ENCODE measurements at regions not wholly inside any gene's neighbourhood (a gene's known extent, or its start where the extent isn't known, plus 50 kb on each side); places are given as distances from the start of the nearest gene placed in this dataset.
A peak's percentile ranks its signal among the peaks of the same experiment; 100 is the strongest.

- Mint-ChIP-seq H3K4me3 (ENCODE audit: low read depth) (no peak overlapping the region), H3K27ac (no peak overlapping the region), H3K27me3 (no peaks in the 10 kb centered on the region), H3K36me3 (ENCODE audit: insufficient read depth) (no peaks in the 10 kb centered on the region), H3K4me1 (ENCODE audit: low read depth) (no peaks in the 10 kb centered on the region), H3K9me3 (ENCODE audit: low read depth) (no peaks in the 10 kb centered on the region)
- no peak for TF ChIP-seq CTCF (IDR thresholded peaks at IDR 0.05; ENCODE audit: unreplicated experiment)
- DNase-seq (ENCODE audit: low spot score, unreplicated experiment): no peak
Measured at GRCh38 chr18:71707400-71707799, 836.7 kb downstream of the CBLN2 start.

- H3K4me1 Mint-ChIP-seq (ENCODE audit: low read depth): no peaks in the 10 kb centered on the region
- H3K36me3 Mint-ChIP-seq (ENCODE audit: insufficient read depth): no peaks in the 10 kb centered on the region
- H3K9me3 Mint-ChIP-seq (ENCODE audit: low read depth): peaks cover 4% of the 10 kb centered on the region
- H3K27ac Mint-ChIP-seq: no peak overlapping the region
- TF ChIP-seq CTCF (IDR thresholded peaks at IDR 0.05; ENCODE audit: unreplicated experiment): no peak
- no peak for DNase-seq (ENCODE audit: low spot score, unreplicated experiment)
- H3K4me3 Mint-ChIP-seq (ENCODE audit: low read depth): no peak overlapping the region
- no peaks in the 10 kb centered on the region for H3K27me3 Mint-ChIP-seq
Measured at GRCh38 chr18:71689416-71690160, 854.6 kb downstream of the CBLN2 start.

GRCh38 chr18:71682591-71682990 lies 861.6 kb downstream of the CBLN2 start:
- DNase-seq (ENCODE audit: low spot score, unreplicated experiment): no peak
- no peak overlapping the region for H3K4me3 Mint-ChIP-seq (ENCODE audit: low read depth)
- TF ChIP-seq CTCF (IDR thresholded peaks at IDR 0.05; ENCODE audit: unreplicated experiment): no peak
- H3K4me1 Mint-ChIP-seq (ENCODE audit: low read depth): peaks cover 8% of the 10 kb centered on the region
- H3K9me3 Mint-ChIP-seq (ENCODE audit: low read depth): peaks cover 26% of the 10 kb centered on the region
- H3K36me3 Mint-ChIP-seq (ENCODE audit: insufficient read depth): no peaks in the 10 kb centered on the region
- peak overlapping the region; percentile 54 for H3K27ac Mint-ChIP-seq
- H3K27me3 Mint-ChIP-seq: no peaks in the 10 kb centered on the region

- H3K27me3 Mint-ChIP-seq: no peaks in the 10 kb centered on the region
- H3K9me3 Mint-ChIP-seq (ENCODE audit: low read depth): peaks cover 21% of the 10 kb centered on the region
- H3K4me1 Mint-ChIP-seq (ENCODE audit: low read depth): peaks cover 8% of the 10 kb centered on the region
- H3K4me3 Mint-ChIP-seq (ENCODE audit: low read depth): no peak overlapping the region
- no peak for DNase-seq (ENCODE audit: low spot score, unreplicated experiment)
- no peaks in the 10 kb centered on the region for H3K36me3 Mint-ChIP-seq (ENCODE audit: insufficient read depth)
- no peak overlapping the region for H3K27ac Mint-ChIP-seq
- no peak for TF ChIP-seq CTCF (IDR thresholded peaks at IDR 0.05; ENCODE audit: unreplicated experiment)
Measured at GRCh38 chr18:71678144-71678543, 866.0 kb downstream of the CBLN2 start.

- Mint-ChIP-seq H3K27ac (no peak overlapping the region), H3K36me3 (ENCODE audit: insufficient read depth) (no peaks in the 10 kb centered on the region), H3K9me3 (ENCODE audit: low read depth) (peaks cover 9% of the 10 kb centered on the region), H3K4me3 (ENCODE audit: low read depth) (no peak overlapping the region), H3K27me3 (no peaks in the 10 kb centered on the region), H3K4me1 (ENCODE audit: low read depth) (no peaks in the 10 kb centered on the region)
- no peak for TF ChIP-seq CTCF (IDR thresholded peaks at IDR 0.05; ENCODE audit: unreplicated experiment)
- DNase-seq (ENCODE audit: low spot score, unreplicated experiment): no peak
Measured at GRCh38 chr18:71673954-71674353, 870.2 kb downstream of the CBLN2 start.
